Liver (tissue), 7 donors: ENCODE measurements at regions not wholly inside any gene's neighbourhood (a gene's known extent, or its start where the extent isn't known, plus 50 kb on each side); places are given as distances from the start of the nearest gene placed in this dataset.

ENCODE experiments used
- DNase-seq: peaks from one replicate; pipeline ENCODE4 v3.0.0-alpha.2; 2017; ENCODE audit warnings: low spot score
- H3K27ac ChIP-seq, 2 donors: one replicate each; pipeline ENCODE4 v1.7.0; 2013; ENCODE audit warnings: inconsistent platforms in 2 of 2, low read length in 2 of 2, control low read depth in 1 of 2, low read depth in 1 of 2, mild to moderate bottlenecking in 1 of 2
- H3K27me3 ChIP-seq, 4 donors: one replicate each; pipeline versions ENCODE4 v1.6.1 to v1.7.0; 2013; ENCODE audit warnings: low read length in 3 of 4, inconsistent platforms in 1 of 4, mild to moderate bottlenecking in 1 of 4, moderate library complexity in 1 of 4; ENCODE audit not compliant: control insufficient read depth in 4 of 4, insufficient read depth in 4 of 4
- H3K36me3 ChIP-seq, 4 donors: one replicate each; pipeline versions ENCODE4 v1.6.1 to v1.7.0; 2013; ENCODE audit warnings: low read length in 3 of 4, mild to moderate bottlenecking in 3 of 4, low read depth in 1 of 4, moderate library complexity in 1 of 4; ENCODE audit not compliant: control insufficient read depth in 4 of 4, insufficient read depth in 3 of 4
- H3K4me1 ChIP-seq, 4 donors: one replicate each; pipeline versions ENCODE4 v1.6.1 to v1.7.0; 2013; ENCODE audit warnings: low read length in 3 of 4, mild to moderate bottlenecking in 3 of 4, moderate library complexity in 1 of 4; ENCODE audit not compliant: control insufficient read depth in 4 of 4, insufficient read depth in 4 of 4
- H3K4me3 ChIP-seq, 3 donors: one replicate each; pipeline versions ENCODE4 v1.6.1 to v1.7.0; 2013; ENCODE audit warnings: low read length in 3 of 3, control low read depth in 1 of 3, low read depth in 1 of 3, mild to moderate bottlenecking in 1 of 3
- H3K9ac ChIP-seq, 2 donors: one replicate each; pipeline ENCODE4 v1.7.0; 2013; ENCODE audit warnings: low read length in 2 of 2, mild to moderate bottlenecking in 2 of 2, moderate library complexity in 2 of 2, control low read depth in 1 of 2, low read depth in 1 of 2
- H3K9me3 ChIP-seq, 4 donors: one replicate each; pipeline versions ENCODE4 v1.6.1 to v1.7.0; 2013; ENCODE audit warnings: low read length in 3 of 4; ENCODE audit not compliant: control insufficient read depth in 4 of 4
- EGR1 ChIP-seq, 2 donors: IDR thresholded peaks; 2 replicates each; pipeline ENCODE4 v1.6.1; 2016 to 2018; ENCODE audit warnings: antibody characterized with exemption in 2 of 2, low read depth in 2 of 2
- FOXA1 ChIP-seq: IDR thresholded peaks from 2 replicates; pipeline ENCODE4 v1.6.1; 2016; ENCODE audit warnings: antibody characterized with exemption
- HNF4A ChIP-seq, 2 donors: conservative IDR thresholded peaks; 2 replicates each; pipeline ENCODE4 v1.6.1; 2016; ENCODE audit warnings: antibody characterized with exemption in 2 of 2, mild to moderate bottlenecking in 2 of 2
- JUND ChIP-seq, 2 donors: IDR thresholded peaks; 2 replicates each; pipeline ENCODE4 v1.6.1; 2016; ENCODE audit warnings: antibody characterized with exemption in 2 of 2
- NR2F2 ChIP-seq: IDR thresholded peaks from 2 replicates; pipeline ENCODE4 v1.6.1; 2016; ENCODE audit warnings: antibody characterized with exemption
- SP1 ChIP-seq: IDR thresholded peaks from 2 replicates; pipeline ENCODE4 v1.6.1; 2018; ENCODE audit warnings: antibody characterized with exemption, mild to moderate bottlenecking
- YY1 ChIP-seq: IDR thresholded peaks from 2 replicates; pipeline ENCODE4 v1.6.1; 2016; ENCODE audit warnings: antibody characterized with exemption, mild to moderate bottlenecking
- WGBS: extraction: QIAGEN DNeasy Blood & Tissue Kit; methylation state at CpG from one replicate; pipeline ENCODE4 v1.1.7; 2013; 5-methylcytosine and 5-hydroxymethylcytosine counted together
- TF ChIP-seq, protein P1 (sequence below): IDR thresholded peaks from 2 replicates; pipeline ENCODE4 v1.6.1; 2016; ENCODE audit warnings: antibody characterized with exemption
- TF ChIP-seq, protein P2 (sequence below): IDR thresholded peaks from 2 replicates; pipeline ENCODE4 v1.6.1; 2016; ENCODE audit warnings: antibody characterized with exemption, mild to moderate bottlenecking
- TF ChIP-seq, protein P3 (sequence below): IDR thresholded peaks from 2 replicates; pipeline ENCODE4 v1.6.1; 2016; ENCODE audit warnings: antibody characterized with exemption
- donor health status: healthy.
- donor health status: healthy.
- donor health status: healthy.
- donor health status: healthy.

DNA sequence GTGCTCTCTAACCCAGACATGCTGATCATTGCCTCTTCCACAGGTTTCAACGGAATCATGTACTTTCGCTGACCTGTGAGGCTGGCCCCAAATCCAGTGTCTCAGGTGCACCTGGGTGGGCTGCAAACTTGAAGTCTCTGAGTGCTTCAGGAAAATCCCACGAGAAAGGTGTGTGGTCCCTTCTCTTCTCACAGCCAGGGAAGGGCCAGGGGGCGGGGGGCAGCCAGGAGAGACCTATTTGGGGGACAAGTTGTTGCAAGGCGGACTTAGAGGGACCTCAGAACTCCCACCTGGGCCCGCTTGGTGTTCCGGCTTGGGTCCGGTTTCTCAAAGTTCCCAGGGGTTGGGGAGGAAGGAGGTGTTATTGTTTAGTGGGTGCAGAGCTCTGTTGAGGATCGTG lies 80.0 kb downstream of the HMX1 start:
- WGBS, result 76% methylated on average over 9 of the region's 9 CpGs
- Histone ChIP-seq H3K27me3 (peaks cover 0 to 2% (median 0%) of the 10 kb centered on the region in 4 donors), H3K9me3 (no peaks in the 10 kb centered on the region), H3K36me3 (no peaks in the 10 kb centered on the region), H3K27ac (no peak overlapping the region), H3K9ac (no peak overlapping the region), H3K4me1 (no peaks in the 10 kb centered on the region), H3K4me3 (no peak overlapping the region)
- TF ChIP-seq FOXA1, result no peak
- no peak for TF ChIP-seq YY1
- no peak for TF ChIP-seq HNF4A (conservative IDR thresholded peaks at IDR 0.05)
- DNase-seq, result no peak

DNA sequence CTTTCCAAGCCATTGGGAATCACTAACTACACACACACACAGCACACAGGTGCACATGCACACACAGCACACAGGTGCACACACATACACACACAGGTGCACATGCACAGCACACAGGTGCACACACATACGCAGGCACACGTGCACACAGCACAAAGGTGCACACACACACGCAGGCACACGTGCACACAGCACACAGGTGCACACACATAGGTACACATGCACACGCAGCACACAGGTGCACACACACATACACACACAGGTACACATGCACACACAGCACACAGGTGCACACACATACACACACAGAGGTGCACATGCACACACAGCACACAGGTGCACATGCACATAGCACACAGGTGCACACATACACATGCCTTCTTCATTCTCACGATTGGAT lies 80.9 kb downstream of the HMX1 start:
- no peaks in the 10 kb centered on the region for H3K36me3 ChIP-seq
- TF ChIP-seq, protein P1, sequence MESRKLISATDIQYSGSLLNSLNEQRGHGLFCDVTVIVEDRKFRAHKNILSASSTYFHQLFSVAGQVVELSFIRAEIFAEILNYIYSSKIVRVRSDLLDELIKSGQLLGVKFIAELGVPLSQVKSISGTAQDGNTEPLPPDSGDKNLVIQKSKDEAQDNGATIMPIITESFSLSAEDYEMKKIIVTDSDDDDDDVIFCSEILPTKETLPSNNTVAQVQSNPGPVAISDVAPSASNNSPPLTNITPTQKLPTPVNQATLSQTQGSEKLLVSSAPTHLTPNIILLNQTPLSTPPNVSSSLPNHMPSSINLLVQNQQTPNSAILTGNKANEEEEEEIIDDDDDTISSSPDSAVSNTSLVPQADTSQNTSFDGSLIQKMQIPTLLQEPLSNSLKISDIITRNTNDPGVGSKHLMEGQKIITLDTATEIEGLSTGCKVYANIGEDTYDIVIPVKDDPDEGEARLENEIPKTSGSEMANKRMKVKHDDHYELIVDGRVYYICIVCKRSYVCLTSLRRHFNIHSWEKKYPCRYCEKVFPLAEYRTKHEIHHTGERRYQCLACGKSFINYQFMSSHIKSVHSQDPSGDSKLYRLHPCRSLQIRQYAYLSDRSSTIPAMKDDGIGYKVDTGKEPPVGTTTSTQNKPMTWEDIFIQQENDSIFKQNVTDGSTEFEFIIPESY, result no peak
- TF ChIP-seq, protein P2, sequence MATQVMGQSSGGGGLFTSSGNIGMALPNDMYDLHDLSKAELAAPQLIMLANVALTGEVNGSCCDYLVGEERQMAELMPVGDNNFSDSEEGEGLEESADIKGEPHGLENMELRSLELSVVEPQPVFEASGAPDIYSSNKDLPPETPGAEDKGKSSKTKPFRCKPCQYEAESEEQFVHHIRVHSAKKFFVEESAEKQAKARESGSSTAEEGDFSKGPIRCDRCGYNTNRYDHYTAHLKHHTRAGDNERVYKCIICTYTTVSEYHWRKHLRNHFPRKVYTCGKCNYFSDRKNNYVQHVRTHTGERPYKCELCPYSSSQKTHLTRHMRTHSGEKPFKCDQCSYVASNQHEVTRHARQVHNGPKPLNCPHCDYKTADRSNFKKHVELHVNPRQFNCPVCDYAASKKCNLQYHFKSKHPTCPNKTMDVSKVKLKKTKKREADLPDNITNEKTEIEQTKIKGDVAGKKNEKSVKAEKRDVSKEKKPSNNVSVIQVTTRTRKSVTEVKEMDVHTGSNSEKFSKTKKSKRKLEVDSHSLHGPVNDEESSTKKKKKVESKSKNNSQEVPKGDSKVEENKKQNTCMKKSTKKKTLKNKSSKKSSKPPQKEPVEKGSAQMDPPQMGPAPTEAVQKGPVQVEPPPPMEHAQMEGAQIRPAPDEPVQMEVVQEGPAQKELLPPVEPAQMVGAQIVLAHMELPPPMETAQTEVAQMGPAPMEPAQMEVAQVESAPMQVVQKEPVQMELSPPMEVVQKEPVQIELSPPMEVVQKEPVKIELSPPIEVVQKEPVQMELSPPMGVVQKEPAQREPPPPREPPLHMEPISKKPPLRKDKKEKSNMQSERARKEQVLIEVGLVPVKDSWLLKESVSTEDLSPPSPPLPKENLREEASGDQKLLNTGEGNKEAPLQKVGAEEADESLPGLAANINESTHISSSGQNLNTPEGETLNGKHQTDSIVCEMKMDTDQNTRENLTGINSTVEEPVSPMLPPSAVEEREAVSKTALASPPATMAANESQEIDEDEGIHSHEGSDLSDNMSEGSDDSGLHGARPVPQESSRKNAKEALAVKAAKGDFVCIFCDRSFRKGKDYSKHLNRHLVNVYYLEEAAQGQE, result no peak
- TF ChIP-seq EGR1 (IDR thresholded peaks at IDR 0.05; ENCODE audit: low read depth in 2 of 2) (no peak), JUND (IDR thresholded peaks at IDR 0.05) (no peak), NR2F2 (no peak), SP1 (no peak)
- TF ChIP-seq, protein P3, sequence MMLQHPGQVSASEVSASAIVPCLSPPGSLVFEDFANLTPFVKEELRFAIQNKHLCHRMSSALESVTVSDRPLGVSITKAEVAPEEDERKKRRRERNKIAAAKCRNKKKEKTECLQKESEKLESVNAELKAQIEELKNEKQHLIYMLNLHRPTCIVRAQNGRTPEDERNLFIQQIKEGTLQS, result no peak

DNA sequence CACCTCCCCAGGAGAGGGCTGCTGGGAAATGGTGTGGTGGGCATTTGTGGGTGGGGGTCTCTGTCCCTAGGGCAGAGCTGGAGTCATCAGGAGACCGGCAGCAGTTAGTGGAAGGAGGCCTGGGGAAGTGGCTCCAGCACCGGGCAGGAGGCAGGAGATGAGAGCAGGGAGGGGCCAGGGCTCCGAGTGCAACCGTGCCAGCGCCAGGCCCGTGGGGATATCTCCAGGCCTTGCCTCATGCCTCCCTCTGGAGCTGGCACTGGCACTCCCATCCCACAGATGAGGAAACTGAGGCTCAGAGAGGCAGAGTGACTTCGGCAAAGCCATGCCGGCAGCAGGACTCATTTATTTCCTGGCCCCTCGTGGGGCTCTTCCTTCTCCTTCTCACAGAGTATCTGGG lies 83.5 kb downstream of the HMX1 start:
- no peak for DNase-seq
- 77% methylated on average over 9 of the region's 9 CpGs for WGBS
- TF ChIP-seq, protein P1, result no peak
- no peak for TF ChIP-seq SP1

More for the DNA sequence above, 80.9 kb downstream of the HMX1 start:
- Histone ChIP-seq H3K9me3 (no peaks in the 10 kb centered on the region), H3K4me1 (no peaks in the 10 kb centered on the region), H3K27me3 (peaks cover 0 to 2% (median 0%) of the 10 kb centered on the region in 4 donors), H3K27ac (no peak overlapping the region), H3K4me3 (no peak overlapping the region), H3K9ac (no peak overlapping the region)
- WGBS, result 66% methylated on average over 6 of the region's 6 CpGs
- DNase-seq, result no peak

More for the DNA sequence above, 83.5 kb downstream of the HMX1 start:
- Histone ChIP-seq H3K9ac (no peak overlapping the region), H3K27ac (no peak overlapping the region), H3K4me1 (no peaks in the 10 kb centered on the region), H3K36me3 (no peaks in the 10 kb centered on the region), H3K27me3 (no peaks in the 10 kb centered on the region), H3K4me3 (no peak overlapping the region), H3K9me3 (no peaks in the 10 kb centered on the region)
